ENCODE measurements at regions not wholly inside any gene's neighbourhood (a gene's known extent, or its start where the extent isn't known, plus 50 kb on each side); places are given as distances from the start of the nearest gene placed in this dataset.

GRCh38 chr14:31944256-31945073 is 132.6 kb upstream of the ARHGAP5 start:
- H2BK12ac ChIP-seq (ENCODE audit: low read depth, low read length): no peak overlapping the region; the same call in 1 of the 2 replicates
- no peak overlapping the region for H2BK15ac ChIP-seq (ENCODE audit: low read length)
- POLR2A ChIA-PET (ENCODE audit: partially characterized antibody): no interaction called here
- no peak overlapping the region for H3K56ac ChIP-seq (replicated peaks; ENCODE audit: insufficient read length, low read depth, low read length)
- no peak overlapping the region for H2BK120ac ChIP-seq (replicated peaks; ENCODE audit: low read depth, low read length)
- no peak overlapping the region for H4K5ac ChIP-seq (ENCODE audit: insufficient read length, low read depth, low read length)
- no peaks in the 10 kb centered on the region for H3K79me2 ChIP-seq (ENCODE audit: control insufficient read depth in 1 of 2, insufficient read depth in 2 of 2, low read length in 2 of 2)
- H3K4me1 ChIP-seq (replicated peaks in 1 of 4; ENCODE audit: control insufficient read depth in 3 of 4, insufficient read depth in 4 of 4, low read length in 3 of 4): no peaks in the 10 kb centered on the region; a peak in 1 of 7 replicates
- no peak overlapping the region for H3K18ac ChIP-seq (ENCODE audit: extremely low read depth, low read length)
- no peaks in the 10 kb centered on the region for H4K20me1 ChIP-seq (replicated peaks in 1 of 2; ENCODE audit: control insufficient read depth in 1 of 2, insufficient read depth in 2 of 2, low read length in 2 of 2)
- H4K91ac ChIP-seq (replicated peaks; ENCODE audit: insufficient read length, low read length): no peak overlapping the region
- no peak overlapping the region for H3K14ac ChIP-seq (ENCODE audit: insufficient read length)
- no peak overlapping the region for H3K9ac ChIP-seq (replicated peaks in 1 of 4; ENCODE audit: extremely low read depth in 1 of 4, low read depth in 3 of 4, low read length in 3 of 4)
- no peaks in the 10 kb centered on the region for H3K36me3 ChIP-seq (ENCODE audit: control insufficient read depth in 2 of 4, insufficient read depth in 4 of 4, low read length in 3 of 4)
- no peak overlapping the region for H4K8ac ChIP-seq (ENCODE audit: extremely low read depth, insufficient read depth, low read length)
- no peaks in the 10 kb centered on the region for H3K79me1 ChIP-seq (ENCODE audit: low read depth, low read length)
- DNase-seq (ENCODE audit: low read depth in 1 of 2, low spot score in 2 of 2): no peak
- H3K27me3 ChIP-seq (replicated peaks in 1 of 4; ENCODE audit: control insufficient read depth in 3 of 4, extremely low read depth in 1 of 4, insufficient read depth in 3 of 4, low read length in 3 of 4): no peaks in the 10 kb centered on the region
- no peaks in the 10 kb centered on the region for H3K9me3 ChIP-seq (ENCODE audit: insufficient read depth in 2 of 2, low read depth in 1 of 2, low read length in 1 of 2)
- no peak overlapping the region; the same call in 1 of the 2 replicates for H2BK5ac ChIP-seq (ENCODE audit: low read depth, low read length)
- H2AFZ ChIP-seq (ENCODE audit: low read length): no peak overlapping the region
- no peak for FAIRE-seq
- H2AK5ac ChIP-seq (ENCODE audit: low read depth, low read length): no peak overlapping the region
- H3K27ac ChIP-seq (ENCODE audit: low read depth, low read length): no peak overlapping the region
- no peak overlapping the region for H3K4ac ChIP-seq (replicated peaks; ENCODE audit: insufficient read length, low read depth, low read length)
- no peak overlapping the region for H2BK20ac ChIP-seq (ENCODE audit: low read length)
- H3K23ac ChIP-seq (ENCODE audit: insufficient read length): no peak overlapping the region
- WGBS, 2 experiments (ENCODE audit: extremely low coverage in 1 of 2, insufficient coverage in 1 of 2, insufficient read length in 1 of 2, insufficient replicate concordance in 2 of 2, low coverage in 1 of 2, low lambda C conversion rate in 2 of 2, missing lambda C conversion rate in 1 of 2): 75% methylated on average over 12 of the region's 13 CpGs; no CpG with 5 or more reads in 1 of the 2 experiments
- H3K4me2 ChIP-seq (ENCODE audit: insufficient read depth in 1 of 2, low read depth in 2 of 2, low read length in 2 of 2): no peak overlapping the region
- H3K23me2 ChIP-seq (ENCODE audit: low read depth, low read length): no peaks in the 10 kb centered on the region
- CTCF ChIA-PET (ENCODE audit: partially characterized antibody): interaction anchor here (1.1 to 1.2 kb wide), 2 partner anchors 10 to 310 kb away, joined by 3 to 4 read pairs; no protein-coding TSS in a partner anchor
- H3K4me3 ChIP-seq (ENCODE audit: extremely low read depth in 1 of 4, insufficient read depth in 2 of 4, low read depth in 3 of 4, low read length in 4 of 4): no peak overlapping the region
- TF ChIP-seq SRF (IDR thresholded peaks at IDR 0.05; ENCODE audit: low read depth, low read length): no peak
- TF ChIP-seq PHF8 (conservative IDR thresholded peaks at IDR 0.05; ENCODE audit: low read depth, low read length): no peak
- no peak for TF ChIP-seq TCF12 (IDR thresholded peaks at IDR 0.05; ENCODE audit: low read depth, low read length)
- TF ChIP-seq BACH1 (IDR thresholded peaks at IDR 0.05; ENCODE audit: low read length): no peak
- TF ChIP-seq JUN (IDR thresholded peaks at IDR 0.05; ENCODE audit: low read depth, low read length): no peak
- TF ChIP-seq KDM1A (IDR thresholded peaks at IDR 0.05; ENCODE audit: borderline replicate concordance, low read length): no peak
- no peak for TF ChIP-seq HDAC6 (IDR thresholded peaks at IDR 0.05; ENCODE audit: low read depth, low read length)
- TF ChIP-seq TBP (IDR thresholded peaks at IDR 0.05; ENCODE audit: low read depth, low read length): no peak
- no peak for TF ChIP-seq CBX5 (IDR thresholded peaks at IDR 0.05; ENCODE audit: low read depth, low read length)
- no peak for TF ChIP-seq TAF1 (IDR thresholded peaks at IDR 0.05; ENCODE audit: low read depth, low read length)
- TF ChIP-seq EP300 (IDR thresholded peaks at IDR 0.05; ENCODE audit: borderline replicate concordance in 1 of 2, low read depth in 2 of 2, low read length in 2 of 2): no peak
- no peak for TF ChIP-seq SIX5 (IDR thresholded peaks at IDR 0.05; ENCODE audit: low read depth, low read length)
- no peak for TF ChIP-seq HDAC2 (IDR thresholded peaks at IDR 0.05; ENCODE audit: borderline replicate concordance in 1 of 2, low read depth in 2 of 2, low read length in 2 of 2)

All from H1 (cell line).